T-cell (primary cell): ENCODE measurements at regions not wholly inside any gene's neighbourhood (a gene's known extent, or its start where the extent isn't known, plus 50 kb on each side); places are given as distances from the start of the nearest gene placed in this dataset.

Experiments used
- ATAC-seq, 4 experiments: fragments of 200-7000 bp in 3 of 4; fragments of 150-1000 bp in 1 of 4; cut with Tn5 transposase; replicated peaks in 1 of 4; 1 replicate in 3 of 4; 2 replicates in 1 of 4; pipeline ENCODE4 v1.10.0; 2021; ENCODE audit warnings: moderate library complexity in 3 of 4, mild to moderate bottlenecking in 2 of 4, moderate number of reproducible peaks in 1 of 4
- CTCF ChIA-PET, 2 donors: fragments of 300-600 bp; sonication (Branson Sonifier 250); formaldehyde crosslinking; loops; one replicate each; lab custom pipeline; 2022; ENCODE audit warnings: antibody characterized with exemption in 2 of 2; lab: Charles Lee
- POLR2A ChIA-PET, 2 donors: fragments of 300-600 bp; sonication (Branson Sonifier 250); formaldehyde crosslinking; loops; one replicate each; lab custom pipeline; 2022; ENCODE audit warnings: antibody characterized with exemption in 2 of 2; lab: Charles Lee
- DNase-seq, 35 experiments: peaks; one replicate each; pipeline versions ENCODE4 v3.0.0 to v3.0.0-alpha.2; 2013 to 2023
- H3K27ac ChIP-seq: one replicate; pipeline ENCODE4 v1.5.1; 2013; ENCODE audit warnings: low read length
- H3K27me3 ChIP-seq, 2 experiments: replicated peaks in 1 of 2; 1 replicate in 1 of 2; 2 replicates in 1 of 2; pipeline versions ENCODE4 v1.6.1 to v1.7.0; 2013; ENCODE audit warnings: low read length in 1 of 2, mixed read lengths in 1 of 2; ENCODE audit not compliant: control insufficient read depth in 2 of 2, insufficient read depth in 2 of 2; ENCODE audit errors: extremely low read depth in 1 of 2
- H3K36me3 ChIP-seq, 2 donors: 1 replicate in 1 of 2; 2 replicates in 1 of 2; pipeline versions ENCODE4 v1.6.1 to v1.7.0; 2013; ENCODE audit warnings: low read length in 1 of 2; ENCODE audit not compliant: control insufficient read depth in 2 of 2, insufficient read depth in 1 of 2; ENCODE audit errors: extremely low read depth in 1 of 2
- H3K4me1 ChIP-seq, 2 experiments: 1 replicate in 1 of 2; 2 replicates in 1 of 2; pipeline versions ENCODE4 v1.6.1 to v1.7.0; 2013; ENCODE audit warnings: low read length in 2 of 2, mixed read lengths in 1 of 2; ENCODE audit not compliant: insufficient read depth in 2 of 2, control insufficient read depth in 1 of 2; ENCODE audit errors: extremely low read depth in 1 of 2
- H3K4me3 ChIP-seq, 2 donors: 1 replicate in 1 of 2; 2 replicates in 1 of 2; pipeline versions ENCODE4 v1.5.1 to v1.7.0; 2013; ENCODE audit warnings: mild to moderate bottlenecking in 2 of 2, low read length in 1 of 2, moderate library complexity in 1 of 2; ENCODE audit not compliant: control insufficient read depth in 1 of 2; ENCODE audit errors: extremely low read depth in 1 of 2
- H3K9me3 ChIP-seq: 2 replicates; pipeline ENCODE4 v1.7.0; 2013
- H3K27ac Mint-ChIP-seq, 2 donors: one replicate each; pipeline ENCODE4 v1.8.0; 2020 to 2021; ENCODE audit warnings: mild to moderate bottlenecking in 2 of 2, mixed read lengths in 2 of 2
- H3K27me3 Mint-ChIP-seq, 2 donors: one replicate each; pipeline ENCODE4 v1.8.0; 2021 to 2022; ENCODE audit warnings: mixed read lengths in 2 of 2
- H3K36me3 Mint-ChIP-seq: one replicate; pipeline ENCODE4 v1.8.0; 2021; ENCODE audit warnings: mixed read lengths
- H3K4me1 Mint-ChIP-seq, 3 donors: one replicate each; pipeline ENCODE4 v1.8.0; 2020 to 2022; ENCODE audit warnings: mixed read lengths in 3 of 3, mild to moderate bottlenecking in 1 of 3
- H3K4me3 Mint-ChIP-seq, 3 donors: one replicate each; pipeline ENCODE4 v1.8.0; 2020 to 2022; ENCODE audit warnings: mild to moderate bottlenecking in 3 of 3, mixed read lengths in 3 of 3, moderate library complexity in 3 of 3
- H3K9me3 Mint-ChIP-seq, 3 donors: one replicate each; pipeline ENCODE4 v1.8.0; 2020 to 2022; ENCODE audit warnings: mixed read lengths in 3 of 3
- WGBS: methylation state at CpG from one replicate; pipeline ENCODE4 v1.1.5; 2013; ENCODE audit warnings: missing lambda C conversion rate; ENCODE audit not compliant: insufficient coverage; 5-methylcytosine and 5-hydroxymethylcytosine counted together

DNA sequence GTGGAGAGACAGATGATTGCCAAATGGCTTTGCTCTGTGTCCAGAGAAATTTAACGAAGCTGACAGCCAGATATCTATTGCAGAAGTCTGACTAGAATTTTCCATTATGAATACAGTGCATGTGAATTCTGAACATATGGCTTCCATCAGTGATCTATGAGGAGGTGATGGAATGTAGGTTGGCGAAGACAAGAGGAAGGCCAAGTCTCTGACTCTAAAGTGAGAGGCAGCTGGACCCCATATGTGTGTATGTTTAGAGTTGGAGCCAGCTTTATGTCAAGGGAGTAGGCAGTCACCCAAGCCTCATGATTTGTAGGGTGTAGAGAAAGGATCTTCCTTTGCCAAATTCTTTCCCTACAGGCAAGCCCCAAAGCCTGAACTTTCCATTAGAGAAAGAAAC, 76.2 kb upstream of the TEX13D start:
- CTCF ChIA-PET: no interaction called here
- H3K4me1 ChIP-seq: peaks cover 0 to 2% of the 10 kb centered on the region in 2 experiments

GRCh38 chrX:124256629-124257380, 75.7 kb upstream of the TEX13D start:
- ATAC-seq: no peak
- no peak overlapping the region for H3K27ac ChIP-seq
- H3K4me1 ChIP-seq: peaks cover 0 to 2% of the 10 kb centered on the region in 2 experiments
- Mint-ChIP-seq H3K4me1 (no peaks in the 10 kb centered on the region), H3K27ac (no peak overlapping the region), H3K9me3 (no peaks in the 10 kb centered on the region), H3K27me3 (peaks cover 0 to 4% of the 10 kb centered on the region in 2 donors), H3K36me3 (no peaks in the 10 kb centered on the region), H3K4me3 (no peak overlapping the region)
- H3K27me3 ChIP-seq: no peaks in the 10 kb centered on the region
- no peaks in the 10 kb centered on the region for H3K36me3 ChIP-seq
- no peak overlapping the region for H3K4me3 ChIP-seq
- no peaks in the 10 kb centered on the region for H3K9me3 ChIP-seq
- CTCF ChIA-PET: no interaction called here
- POLR2A ChIA-PET: no interaction called here
- no peak for DNase-seq
- no CpG with 5 or more reads among the region's 3 CpGs for WGBS

More for the DNA sequence above, 76.2 kb upstream of the TEX13D start:
- Histone ChIP-seq H3K27me3 (no peaks in the 10 kb centered on the region), H3K36me3 (no peaks in the 10 kb centered on the region), H3K27ac (no peak overlapping the region), H3K4me3 (no peak overlapping the region), H3K9me3 (no peaks in the 10 kb centered on the region)
- Mint-ChIP-seq H3K27ac (no peak overlapping the region), H3K27me3 (peaks cover 0 to 4% of the 10 kb centered on the region in 2 donors), H3K9me3 (no peaks in the 10 kb centered on the region), H3K4me3 (no peak overlapping the region), H3K4me1 (no peaks in the 10 kb centered on the region), H3K36me3 (no peaks in the 10 kb centered on the region)
- WGBS: no CpG with 5 or more reads among the region's 2 CpGs
- DNase-seq (no peak), ATAC-seq (no peak)
- POLR2A ChIA-PET: no interaction called here

GRCh38 chrX:124257924-124258702, 74.3 kb upstream of the TEX13D start:
- ATAC-seq: no peak
- no peaks in the 10 kb centered on the region for H3K9me3 Mint-ChIP-seq
- peaks cover 0 to 4% of the 10 kb centered on the region in 2 donors for H3K27me3 Mint-ChIP-seq
- ChIA-PET CTCF (interaction anchor here in 1 of 2 donors (0.6 kb wide), 1 partner anchor 514 kb away, joined by 5 read pairs; no protein-coding TSS in a partner anchor), POLR2A (no interaction called here)
- H3K9me3 ChIP-seq: no peaks in the 10 kb centered on the region
- no peak for DNase-seq
- H3K27me3 ChIP-seq: no peaks in the 10 kb centered on the region
- H3K4me3 Mint-ChIP-seq: no peak overlapping the region
- WGBS: no CpG with 5 or more reads among the region's 5 CpGs
- H3K27ac ChIP-seq: no peak overlapping the region
- no peaks in the 10 kb centered on the region for H3K4me1 Mint-ChIP-seq
- H3K36me3 ChIP-seq: no peaks in the 10 kb centered on the region
- H3K4me3 ChIP-seq: no peak overlapping the region
- H3K4me1 ChIP-seq: peaks cover 0 to 2% of the 10 kb centered on the region in 2 experiments
- no peaks in the 10 kb centered on the region for H3K36me3 Mint-ChIP-seq
- no peak overlapping the region for H3K27ac Mint-ChIP-seq

DNA sequence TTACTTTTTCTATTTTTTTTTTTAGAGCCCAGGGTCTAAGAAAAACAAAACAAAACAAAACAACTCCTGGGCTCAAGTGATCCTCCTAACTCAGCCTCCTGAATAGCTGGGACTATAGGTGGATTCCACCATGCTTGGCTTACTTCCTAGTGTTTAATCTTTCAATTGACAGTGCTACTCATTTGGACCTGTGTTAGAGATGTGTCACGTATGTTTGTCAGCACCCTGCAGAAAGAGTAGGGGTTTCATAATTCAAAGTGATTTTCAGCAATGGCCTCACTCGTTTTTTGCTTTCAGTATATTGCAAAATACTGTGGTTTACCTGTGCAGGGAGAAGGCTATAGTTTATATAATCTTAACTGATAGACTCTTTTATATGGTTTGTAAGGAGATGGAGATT, 71.6 kb upstream of the TEX13D start:
- no peak overlapping the region for H3K27ac Mint-ChIP-seq
- peaks cover 0 to 6% (median 2%) of the 10 kb centered on the region in 3 donors for H3K4me1 Mint-ChIP-seq
- H3K27me3 Mint-ChIP-seq: peaks cover 0 to 4% of the 10 kb centered on the region in 2 donors
- ChIA-PET POLR2A (no interaction called here), CTCF (no interaction called here)
- no peaks in the 10 kb centered on the region for H3K9me3 Mint-ChIP-seq
- Histone ChIP-seq H3K27ac (no peak overlapping the region), H3K27me3 (no peaks in the 10 kb centered on the region), H3K4me3 (no peak overlapping the region), H3K9me3 (no peaks in the 10 kb centered on the region), H3K36me3 (no peaks in the 10 kb centered on the region), H3K4me1 (peaks cover 0 to 2% of the 10 kb centered on the region in 2 experiments)
- ATAC-seq (no peak), DNase-seq (no peak)
- H3K4me3 Mint-ChIP-seq: no peak overlapping the region
- no peaks in the 10 kb centered on the region for H3K36me3 Mint-ChIP-seq
- no CpG with 5 or more reads among the region's 2 CpGs for WGBS

DNA sequence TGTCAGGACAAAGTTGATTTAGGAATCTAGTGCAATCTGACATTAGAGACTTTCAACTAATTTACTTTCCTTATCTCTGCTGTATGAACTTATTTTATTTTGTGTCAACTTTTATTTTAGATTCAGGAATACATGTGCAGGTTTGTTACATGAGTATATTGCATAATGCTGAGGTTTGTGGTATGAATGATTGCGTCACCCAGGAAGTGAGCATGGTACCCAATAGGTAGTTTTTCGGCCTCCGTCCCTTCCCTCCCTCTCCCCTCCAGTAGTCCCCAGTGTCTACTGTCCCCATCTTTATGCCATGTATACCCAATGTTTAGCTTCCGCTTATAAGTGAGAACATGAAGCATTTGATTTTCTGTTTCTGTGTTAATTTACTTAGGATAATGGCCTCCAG, 68.7 kb upstream of the TEX13D start:
- H3K27me3 Mint-ChIP-seq: peaks cover 0 to 10% of the 10 kb centered on the region in 2 donors
- H3K4me3 Mint-ChIP-seq: no peak overlapping the region
- no peaks in the 10 kb centered on the region for H3K36me3 Mint-ChIP-seq
- Histone ChIP-seq H3K4me1 (peaks cover 0 to 3% of the 10 kb centered on the region in 2 experiments), H3K4me3 (no peak overlapping the region), H3K27ac (no peak overlapping the region), H3K36me3 (no peaks in the 10 kb centered on the region), H3K27me3 (no peaks in the 10 kb centered on the region), H3K9me3 (no peaks in the 10 kb centered on the region)
- no CpG with 5 or more reads among the region's 4 CpGs for WGBS
- peak in 3 of 35 experiments; percentile 1 to 38 (median 3) for DNase-seq
- H3K4me1 Mint-ChIP-seq: peaks cover 0 to 6% (median 6%) of the 10 kb centered on the region in 3 donors
- POLR2A ChIA-PET: no interaction called here
- no peak overlapping the region for H3K27ac Mint-ChIP-seq
- ATAC-seq: no peak
- CTCF ChIA-PET: interaction anchor here in 1 of 2 donors (0.7 kb wide), 1 partner anchor 124 kb away, joined by 4 read pairs; no protein-coding TSS in a partner anchor
- no peaks in the 10 kb centered on the region for H3K9me3 Mint-ChIP-seq

DNA sequence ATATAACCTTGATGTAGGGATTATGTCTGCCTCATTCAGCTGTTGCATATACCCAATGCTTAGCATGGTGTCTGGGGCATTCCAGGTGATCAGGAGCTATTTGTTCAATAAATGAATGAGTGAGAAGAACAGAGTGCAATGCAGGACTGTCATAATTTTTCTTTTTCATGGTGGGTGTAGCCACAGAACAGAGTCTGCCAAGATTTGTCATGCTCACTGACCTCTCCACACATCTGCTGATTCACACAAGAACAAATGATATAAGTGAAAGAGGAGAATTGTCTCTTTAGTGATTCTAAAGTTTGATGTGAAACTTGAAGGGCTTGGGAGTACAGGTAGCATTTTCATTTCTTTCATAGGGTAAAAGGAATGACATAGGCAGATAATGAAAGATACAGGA, 64.4 kb upstream of the TEX13D start:
- peaks cover 0 to 7% of the 10 kb centered on the region in 2 donors for H3K27me3 Mint-ChIP-seq

More for the DNA sequence above, 64.4 kb upstream of the TEX13D start:
- no peaks in the 10 kb centered on the region for H3K36me3 ChIP-seq
- POLR2A ChIA-PET: interaction anchor here in 1 of 2 donors (0.5 kb wide), 1 partner anchor 75 kb away, joined by 3 read pairs; no protein-coding TSS in a partner anchor
- no peaks in the 10 kb centered on the region for H3K9me3 ChIP-seq
- ATAC-seq (no peak), DNase-seq (no peak)
- no peaks in the 10 kb centered on the region for H3K27me3 ChIP-seq
- Mint-ChIP-seq H3K4me3 (no peak overlapping the region), H3K36me3 (no peaks in the 10 kb centered on the region), H3K27ac (no peak overlapping the region), H3K4me1 (peaks cover 0 to 6% (median 6%) of the 10 kb centered on the region in 3 donors), H3K9me3 (no peaks in the 10 kb centered on the region)
- peaks cover 0 to 3% of the 10 kb centered on the region in 2 experiments for H3K4me1 ChIP-seq
- CTCF ChIA-PET: no interaction called here
- H3K27ac ChIP-seq: no peak overlapping the region
- H3K4me3 ChIP-seq: no peak overlapping the region
